Lung (tissue), 11 donors: ENCODE measurements at regions not wholly inside any gene's neighbourhood (a gene's known extent, or its start where the extent isn't known, plus 50 kb on each side); places are given as distances from the start of the nearest gene placed in this dataset.

Experiments
- ATAC-seq: fragments of 200-7000 bp; cut with Tn5 transposase; one replicate; pipeline ENCODE4 v1.9.1; 2020; ENCODE audit warnings: moderate number of reproducible peaks; ENCODE audit not compliant: insufficient read depth, low FRiP score
- DNase-seq, 3 donors: peaks; one replicate each; pipeline ENCODE4 v3.0.0-alpha.2; 2013 to 2017
- H3K27ac ChIP-seq, 2 donors: one replicate each; pipeline ENCODE4 v1.5.1; 2013; ENCODE audit warnings: mild to moderate bottlenecking in 2 of 2, moderate library complexity in 2 of 2, control low read depth in 1 of 2, inconsistent platforms in 1 of 2, low read depth in 1 of 2, low read length in 1 of 2
- H3K27me3 ChIP-seq, 3 donors: one replicate each; pipeline ENCODE4 v1.5.1; 2013; ENCODE audit warnings: low read length in 2 of 3; ENCODE audit not compliant: control insufficient read depth in 3 of 3, insufficient read depth in 3 of 3
- H3K36me3 ChIP-seq, 4 donors: one replicate each; pipeline ENCODE4 v1.5.1; 2013; ENCODE audit warnings: low read length in 4 of 4, mild to moderate bottlenecking in 1 of 4, moderate library complexity in 1 of 4; ENCODE audit not compliant: control insufficient read depth in 4 of 4, insufficient read depth in 4 of 4
- H3K4me1 ChIP-seq, 5 donors: one replicate each; pipeline ENCODE4 v1.5.1; 2013; ENCODE audit warnings: low read length in 5 of 5, mild to moderate bottlenecking in 2 of 5, moderate library complexity in 1 of 5; ENCODE audit not compliant: control insufficient read depth in 5 of 5, insufficient read depth in 5 of 5
- H3K4me3 ChIP-seq: one replicate; pipeline ENCODE4 v1.5.1; 2013; ENCODE audit warnings: mild to moderate bottlenecking, control low read depth, moderate library complexity
- H3K9ac ChIP-seq, 2 donors: one replicate each; pipeline ENCODE4 v1.5.1; 2013; ENCODE audit warnings: low read length in 2 of 2, control low read depth in 1 of 2; ENCODE audit not compliant: insufficient read depth in 1 of 2
- H3K9me3 ChIP-seq, 4 donors: one replicate each; pipeline ENCODE4 v1.5.1; 2013; ENCODE audit warnings: low read length in 3 of 4, mild to moderate bottlenecking in 1 of 4, moderate library complexity in 1 of 4; ENCODE audit not compliant: control insufficient read depth in 4 of 4, insufficient read depth in 3 of 4
- whole genome bisulfite sequencing, 2 donors: extraction: QIAGEN DNeasy Blood & Tissue Kit; methylation state at CpG; one replicate each; pipeline ENCODE4 v1.1.7; 2013; 5-methylcytosine and 5-hydroxymethylcytosine counted together
- TF ChIP-seq, protein P1 (sequence below): IDR thresholded peaks from 2 replicates; pipeline ENCODE4 v1.5.1; 2012; ENCODE audit warnings: mild to moderate bottlenecking; ENCODE audit errors: control extremely low read depth, extremely low read depth
- donor health status: control.
- donor health status: control.
- donor health status: Bipolar disorder and iron deficiency.
- donor health status: healthy.
- donor health status: DM: yes; HTN: yes; CAD: no.

DNA sequence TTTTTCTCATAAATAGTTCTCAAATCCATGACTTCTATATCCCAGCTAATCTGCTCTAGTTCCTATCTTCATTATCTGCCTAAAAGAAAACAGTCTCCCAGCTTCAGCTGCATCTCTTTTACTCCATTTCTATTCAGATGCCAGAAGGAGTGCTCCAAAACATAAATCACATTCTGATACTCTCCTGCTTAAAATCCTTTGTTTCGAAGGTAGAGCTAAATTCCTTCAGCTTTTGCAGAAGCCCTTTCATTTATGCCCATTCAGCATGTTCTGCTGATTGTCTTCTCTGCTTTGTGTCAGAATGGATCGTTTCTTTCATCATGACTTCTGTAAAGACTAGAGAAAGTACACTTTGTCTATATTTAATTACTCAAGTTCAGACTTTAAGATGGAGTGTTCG lies 440.1 kb upstream of the SMIM31 start:
- Histone ChIP-seq H3K9ac (no peak overlapping the region), H3K4me3 (no peak overlapping the region), H3K27me3 (no peaks in the 10 kb centered on the region), H3K36me3 (no peaks in the 10 kb centered on the region), H3K27ac (no peak overlapping the region), H3K4me1 (no peaks in the 10 kb centered on the region), H3K9me3 (no peaks in the 10 kb centered on the region)
- 58 to 78% methylated on average over 3 of the region's 3 CpGs for WGBS, 2 donors
- ATAC-seq (no peak), DNase-seq (no peak)
- TF ChIP-seq, protein P1, sequence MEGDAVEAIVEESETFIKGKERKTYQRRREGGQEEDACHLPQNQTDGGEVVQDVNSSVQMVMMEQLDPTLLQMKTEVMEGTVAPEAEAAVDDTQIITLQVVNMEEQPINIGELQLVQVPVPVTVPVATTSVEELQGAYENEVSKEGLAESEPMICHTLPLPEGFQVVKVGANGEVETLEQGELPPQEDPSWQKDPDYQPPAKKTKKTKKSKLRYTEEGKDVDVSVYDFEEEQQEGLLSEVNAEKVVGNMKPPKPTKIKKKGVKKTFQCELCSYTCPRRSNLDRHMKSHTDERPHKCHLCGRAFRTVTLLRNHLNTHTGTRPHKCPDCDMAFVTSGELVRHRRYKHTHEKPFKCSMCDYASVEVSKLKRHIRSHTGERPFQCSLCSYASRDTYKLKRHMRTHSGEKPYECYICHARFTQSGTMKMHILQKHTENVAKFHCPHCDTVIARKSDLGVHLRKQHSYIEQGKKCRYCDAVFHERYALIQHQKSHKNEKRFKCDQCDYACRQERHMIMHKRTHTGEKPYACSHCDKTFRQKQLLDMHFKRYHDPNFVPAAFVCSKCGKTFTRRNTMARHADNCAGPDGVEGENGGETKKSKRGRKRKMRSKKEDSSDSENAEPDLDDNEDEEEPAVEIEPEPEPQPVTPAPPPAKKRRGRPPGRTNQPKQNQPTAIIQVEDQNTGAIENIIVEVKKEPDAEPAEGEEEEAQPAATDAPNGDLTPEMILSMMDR = no peak

DNA sequence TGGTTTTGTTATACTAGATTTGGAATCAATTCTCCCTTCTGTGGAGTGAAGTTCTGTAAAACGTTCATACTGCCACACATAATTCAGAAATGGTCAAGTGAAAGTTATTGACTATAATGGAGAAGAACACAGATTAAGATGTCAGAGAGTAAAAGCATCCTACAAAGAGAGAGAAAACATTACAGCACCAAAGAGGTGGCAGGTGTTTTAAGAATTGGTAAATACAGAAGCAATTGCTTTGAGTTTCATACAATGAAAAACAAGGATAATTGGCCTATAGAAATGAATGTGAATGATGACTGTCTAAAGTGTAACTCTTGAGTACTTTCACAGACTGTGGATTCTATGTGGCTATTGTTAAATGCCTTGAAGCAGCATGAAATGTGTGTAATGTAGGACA lies 435.6 kb upstream of the SMIM31 start:
- TF ChIP-seq, protein P1 = no peak
- H3K4me3 ChIP-seq = no peak overlapping the region
- DNase-seq (no peak), ATAC-seq (no peak)
- H3K27ac ChIP-seq = no peak overlapping the region
- H3K4me1 ChIP-seq = no peaks in the 10 kb centered on the region
- no peaks in the 10 kb centered on the region for H3K9me3 ChIP-seq
- H3K9ac ChIP-seq = no peak overlapping the region
- no peaks in the 10 kb centered on the region for H3K36me3 ChIP-seq
- H3K27me3 ChIP-seq = no peaks in the 10 kb centered on the region
- WGBS, 2 donors = 63 to 71% methylated on average over 1 of the region's 1 CpG

DNA sequence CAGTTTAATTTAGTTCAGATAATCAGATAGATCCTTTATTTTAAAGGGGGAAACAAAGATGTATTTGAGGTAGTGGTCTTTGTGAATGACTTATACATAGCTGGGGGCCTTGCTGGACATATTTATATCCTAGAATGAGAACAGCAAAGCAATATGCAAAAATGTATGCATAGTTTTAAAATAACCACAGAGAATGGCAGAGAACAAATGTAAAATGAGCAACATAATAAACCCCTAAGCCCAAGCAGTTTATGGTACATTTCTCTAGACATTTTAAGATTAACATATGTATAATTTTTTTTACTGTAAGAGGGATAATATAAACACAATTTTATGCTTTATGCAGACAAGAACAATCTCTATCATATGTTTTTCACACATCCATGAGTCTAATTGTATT lies 434.2 kb upstream of the SMIM31 start:
- ATAC-seq = no peak
- Histone ChIP-seq H3K4me3 (no peak overlapping the region), H3K9ac (no peak overlapping the region), H3K36me3 (no peaks in the 10 kb centered on the region), H3K27me3 (no peaks in the 10 kb centered on the region), H3K9me3 (no peaks in the 10 kb centered on the region), H3K27ac (no peak overlapping the region), H3K4me1 (no peaks in the 10 kb centered on the region)
- TF ChIP-seq, protein P1 = no peak
- DNase-seq = no peak

DNA sequence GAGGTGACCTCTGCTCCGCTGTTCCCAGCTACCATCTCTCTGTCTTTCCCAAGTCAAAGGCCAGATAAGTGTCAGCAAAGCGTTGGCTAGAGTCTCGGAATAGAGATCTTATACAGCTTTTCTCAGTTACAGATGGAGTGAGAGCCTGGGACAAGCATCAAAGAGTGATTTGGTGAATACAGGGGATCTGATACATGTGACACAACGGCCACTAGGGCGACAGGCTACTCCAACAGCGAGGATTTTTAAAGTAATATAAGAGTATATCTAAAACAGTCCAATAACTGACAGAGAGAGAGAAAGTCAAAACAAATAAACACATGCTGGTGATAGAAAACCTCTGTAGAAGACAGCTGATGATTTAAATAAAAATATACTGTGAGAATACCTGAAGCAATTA lies 433.1 kb upstream of the SMIM31 start:
- no peak overlapping the region for H3K4me3 ChIP-seq
- ATAC-seq (no peak), DNase-seq (no peak)
- H3K9ac ChIP-seq = no peak overlapping the region
- H3K27ac ChIP-seq = no peak overlapping the region
- WGBS, 2 donors = 72% methylated on average over 6 of the region's 6 CpGs
- TF ChIP-seq, protein P1 = no peak
- H3K9me3 ChIP-seq = no peaks in the 10 kb centered on the region
- no peaks in the 10 kb centered on the region for H3K4me1 ChIP-seq
- H3K27me3 ChIP-seq = no peaks in the 10 kb centered on the region
- no peaks in the 10 kb centered on the region for H3K36me3 ChIP-seq
